ENCODE measurements at regions not wholly inside any gene's neighbourhood (a gene's known extent, or its start where the extent isn't known, plus 50 kb on each side); places are given as distances from the start of the nearest gene placed in this dataset.
"Not testable (repeated sequence)": the region's sequence is repeated elsewhere in the genome, so short reads cannot be mapped to it uniquely, and the experiment has no call there.

DNA sequence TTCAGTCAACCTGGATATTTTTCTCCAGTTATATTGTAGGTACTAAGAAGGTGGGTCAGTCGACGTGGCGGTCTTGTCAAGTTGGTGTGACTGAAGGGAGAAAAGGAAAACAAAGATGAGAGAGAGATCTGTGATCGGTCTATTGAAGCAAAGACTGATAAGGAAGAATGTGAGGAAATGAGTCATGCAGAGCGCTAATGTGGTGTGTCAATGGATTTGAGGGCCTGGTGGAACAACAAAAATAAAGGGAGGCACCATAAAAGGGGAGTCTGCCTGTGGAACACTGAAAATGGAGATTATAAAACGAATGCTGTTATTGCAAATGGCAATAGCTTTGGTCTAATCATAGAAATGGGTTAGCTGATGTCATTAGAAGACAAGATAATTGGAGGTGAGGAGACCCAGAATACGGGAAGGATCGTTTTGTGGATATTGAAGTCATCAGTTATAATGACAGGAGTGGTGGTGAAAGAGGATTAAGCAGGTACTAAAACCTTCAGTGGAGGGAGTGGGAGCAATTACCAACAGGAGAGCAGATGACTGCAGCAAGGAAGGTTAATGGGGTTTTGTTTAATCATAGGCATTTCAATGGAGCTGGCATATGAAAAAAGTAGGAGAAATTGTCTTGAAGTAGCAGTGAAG, 599.1 kb upstream of the FSHR start:
- DNase-seq (ENCODE audit: low read depth) (peak; percentile 3), FAIRE-seq (no peak)
- Histone ChIP-seq H3K4me3 (ENCODE audit: low read depth, low read length) (no peak overlapping the region), H3K27me3 (ENCODE audit: control insufficient read depth, insufficient read depth, low read length) (no peaks in the 10 kb centered on the region), H3K36me3 (ENCODE audit: control insufficient read depth, insufficient read depth, low read length) (no peaks in the 10 kb centered on the region)
- TF ChIP-seq, protein P1, sequence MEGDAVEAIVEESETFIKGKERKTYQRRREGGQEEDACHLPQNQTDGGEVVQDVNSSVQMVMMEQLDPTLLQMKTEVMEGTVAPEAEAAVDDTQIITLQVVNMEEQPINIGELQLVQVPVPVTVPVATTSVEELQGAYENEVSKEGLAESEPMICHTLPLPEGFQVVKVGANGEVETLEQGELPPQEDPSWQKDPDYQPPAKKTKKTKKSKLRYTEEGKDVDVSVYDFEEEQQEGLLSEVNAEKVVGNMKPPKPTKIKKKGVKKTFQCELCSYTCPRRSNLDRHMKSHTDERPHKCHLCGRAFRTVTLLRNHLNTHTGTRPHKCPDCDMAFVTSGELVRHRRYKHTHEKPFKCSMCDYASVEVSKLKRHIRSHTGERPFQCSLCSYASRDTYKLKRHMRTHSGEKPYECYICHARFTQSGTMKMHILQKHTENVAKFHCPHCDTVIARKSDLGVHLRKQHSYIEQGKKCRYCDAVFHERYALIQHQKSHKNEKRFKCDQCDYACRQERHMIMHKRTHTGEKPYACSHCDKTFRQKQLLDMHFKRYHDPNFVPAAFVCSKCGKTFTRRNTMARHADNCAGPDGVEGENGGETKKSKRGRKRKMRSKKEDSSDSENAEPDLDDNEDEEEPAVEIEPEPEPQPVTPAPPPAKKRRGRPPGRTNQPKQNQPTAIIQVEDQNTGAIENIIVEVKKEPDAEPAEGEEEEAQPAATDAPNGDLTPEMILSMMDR (IDR thresholded peaks at IDR 0.05; ENCODE audit: insufficient read depth, low read length, severe bottlenecking) = no peak

GRCh38 chr2:49737606-49738005, 583.3 kb upstream of the FSHR start:
- Histone ChIP-seq H3K27me3 (ENCODE audit: control insufficient read depth, insufficient read depth, low read length) (no peaks in the 10 kb centered on the region), H3K4me3 (ENCODE audit: low read depth, low read length) (no peak overlapping the region), H3K36me3 (ENCODE audit: control insufficient read depth, insufficient read depth, low read length) (no peaks in the 10 kb centered on the region)
- TF ChIP-seq, protein P1 (IDR thresholded peaks at IDR 0.05; ENCODE audit: insufficient read depth, low read length, severe bottlenecking) = no peak
- FAIRE-seq (no peak), DNase-seq (ENCODE audit: low read depth) (no peak)

DNA sequence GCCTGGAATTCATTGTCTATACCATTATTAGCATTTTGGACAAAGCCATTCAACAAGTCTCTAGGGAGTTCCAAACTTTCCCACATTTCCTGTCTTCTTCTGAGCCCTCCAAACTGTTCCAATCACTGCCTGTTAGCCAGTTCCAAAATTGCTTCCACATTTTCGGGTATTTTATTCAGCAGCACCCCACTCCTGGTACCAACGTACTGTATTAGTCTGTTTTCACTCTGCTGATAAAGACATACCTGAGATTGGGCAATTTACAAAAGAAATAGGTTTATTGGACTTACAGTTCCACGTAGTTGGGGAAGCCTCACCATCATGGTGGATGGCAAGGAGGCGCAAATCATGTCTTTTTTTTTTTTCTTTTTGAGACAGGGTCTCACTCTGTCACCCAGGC, 578.6 kb upstream of the FSHR start:
- not testable (repeated sequence) for FAIRE-seq

DNA sequence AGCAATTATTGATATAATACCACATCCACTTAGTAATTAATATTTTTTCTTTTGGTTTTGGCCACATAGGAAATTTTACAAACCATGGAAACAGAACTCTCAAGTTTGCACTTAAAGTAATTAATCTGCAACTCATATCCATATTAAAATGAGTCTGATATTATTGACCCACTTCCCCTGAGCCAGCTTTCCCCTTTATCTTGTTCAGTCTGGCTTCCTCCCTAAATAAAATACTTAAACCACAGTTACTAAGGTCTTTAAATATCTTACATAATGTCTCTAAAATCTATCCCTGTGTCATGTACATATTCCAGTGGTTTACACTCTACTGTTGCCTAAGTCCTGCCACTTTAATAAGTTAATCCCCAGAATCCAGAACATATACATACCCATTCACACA, 564.9 kb upstream of the FSHR start:
- H3K27me3 ChIP-seq (ENCODE audit: control insufficient read depth, insufficient read depth, low read length) = no peaks in the 10 kb centered on the region
- H3K36me3 ChIP-seq (ENCODE audit: control insufficient read depth, insufficient read depth, low read length) = no peaks in the 10 kb centered on the region
- DNase-seq (ENCODE audit: low read depth) (no peak), FAIRE-seq (no peak)
- no peak overlapping the region for H3K4me3 ChIP-seq (ENCODE audit: low read depth, low read length)
- TF ChIP-seq, protein P1 (IDR thresholded peaks at IDR 0.05; ENCODE audit: insufficient read depth, low read length, severe bottlenecking) = no peak

More for the DNA sequence above, 578.6 kb upstream of the FSHR start:
- not testable (repeated sequence) for H3K36me3 ChIP-seq (ENCODE audit: control insufficient read depth, insufficient read depth, low read length); DNase-seq (ENCODE audit: low read depth); H3K4me3 ChIP-seq (ENCODE audit: low read depth, low read length); H3K27me3 ChIP-seq (ENCODE audit: control insufficient read depth, insufficient read depth, low read length)

DNA sequence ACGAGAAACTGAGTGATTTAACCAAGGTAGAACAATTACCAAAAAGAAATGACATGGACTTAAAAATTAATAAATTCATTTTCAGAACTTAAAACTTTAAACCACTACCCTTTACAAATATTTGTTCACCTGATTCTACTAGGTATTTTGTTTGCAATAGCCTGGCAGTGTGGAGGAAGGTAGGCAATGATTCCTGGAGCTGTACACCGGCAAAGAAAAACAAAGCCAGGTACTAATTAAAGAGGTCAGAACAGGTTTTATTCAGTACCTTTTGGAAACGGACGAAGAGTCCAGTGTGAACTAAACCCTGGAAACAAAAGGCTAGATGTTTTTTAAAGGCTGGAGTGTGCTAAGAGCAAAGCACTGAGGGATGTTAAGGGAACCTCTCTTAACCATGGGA, 561.3 kb upstream of the FSHR start:
- no peaks in the 10 kb centered on the region for H3K36me3 ChIP-seq (ENCODE audit: control insufficient read depth, insufficient read depth, low read length)
- H3K4me3 ChIP-seq (ENCODE audit: low read depth, low read length) = no peak overlapping the region
- FAIRE-seq = no peak
- DNase-seq (ENCODE audit: low read depth) = no peak
- H3K27me3 ChIP-seq (ENCODE audit: control insufficient read depth, insufficient read depth, low read length) = no peaks in the 10 kb centered on the region
- TF ChIP-seq, protein P1 (IDR thresholded peaks at IDR 0.05; ENCODE audit: insufficient read depth, low read length, severe bottlenecking) = no peak

- TF ChIP-seq, protein P1 (IDR thresholded peaks at IDR 0.05; ENCODE audit: insufficient read depth, low read length, severe bottlenecking) = no peak
- H3K27me3 ChIP-seq (ENCODE audit: control insufficient read depth, insufficient read depth, low read length) = no peaks in the 10 kb centered on the region
- FAIRE-seq (peak; percentile 72), DNase-seq (ENCODE audit: low read depth) (no peak)
- no peaks in the 10 kb centered on the region for H3K36me3 ChIP-seq (ENCODE audit: control insufficient read depth, insufficient read depth, low read length)
- no peak overlapping the region for H3K4me3 ChIP-seq (ENCODE audit: low read depth, low read length)
These were observed 560.1 kb upstream of the FSHR start for GRCh38 chr2:49714454-49714853.

Data from bronchial epithelial cell (primary cell).